Activated T-helper 17 cell treated with anti-CD3 and anti-CD28 coated beads, Interleukin-2, amount 50 U/mL, for 72 hours (primary cell): ENCODE measurements at regions not wholly inside any gene's neighbourhood (a gene's known extent, or its start where the extent isn't known, plus 50 kb on each side); places are given as distances from the start of the nearest gene placed in this dataset.
"Not testable (repeated sequence)": the region's sequence is repeated elsewhere in the genome, so short reads cannot be mapped to it uniquely, and the experiment has no call there.

ENCODE experiments used
- ATAC-seq: fragments of 150-1000 bp; cut with Tn5 transposase; replicated peaks from 2 replicates; pipeline ENCODE4 v1.10.0; 2021; ENCODE audit warnings: mild to moderate bottlenecking, moderate library complexity
- H3K27ac Mint-ChIP-seq: one replicate; pipeline ENCODE4 v1.8.0; 2022; ENCODE audit warnings: mixed read lengths
- H3K27me3 Mint-ChIP-seq: one replicate; pipeline ENCODE4 v1.8.0; 2022; ENCODE audit warnings: mixed read lengths
- H3K36me3 Mint-ChIP-seq: one replicate; pipeline ENCODE4 v1.8.0; 2022; ENCODE audit warnings: low read depth, mild to moderate bottlenecking, mixed read lengths
- H3K4me1 Mint-ChIP-seq: one replicate; pipeline ENCODE4 v1.8.0; 2022; ENCODE audit warnings: mixed read lengths
- H3K4me3 Mint-ChIP-seq: one replicate; pipeline ENCODE4 v1.8.0; 2022; ENCODE audit warnings: mild to moderate bottlenecking, mixed read lengths
- H3K9me3 Mint-ChIP-seq: one replicate; pipeline ENCODE4 v1.8.0; 2022; ENCODE audit warnings: mixed read lengths

- not testable (repeated sequence) for ATAC-seq, H3K27ac Mint-ChIP-seq, H3K4me3 Mint-ChIP-seq, H3K27me3 Mint-ChIP-seq, H3K9me3 Mint-ChIP-seq, H3K36me3 Mint-ChIP-seq, H3K4me1 Mint-ChIP-seq
Measured at GRCh38 chr1:120262791-120263751, 86.8 kb upstream of the SEC22B start.

- not testable (repeated sequence) for H3K27ac Mint-ChIP-seq, H3K27me3 Mint-ChIP-seq, ATAC-seq, H3K36me3 Mint-ChIP-seq, H3K9me3 Mint-ChIP-seq, H3K4me1 Mint-ChIP-seq, H3K4me3 Mint-ChIP-seq
Measured at GRCh38 chr1:120257778-120258105, 81.4 kb upstream of the SEC22B start.

DNA sequence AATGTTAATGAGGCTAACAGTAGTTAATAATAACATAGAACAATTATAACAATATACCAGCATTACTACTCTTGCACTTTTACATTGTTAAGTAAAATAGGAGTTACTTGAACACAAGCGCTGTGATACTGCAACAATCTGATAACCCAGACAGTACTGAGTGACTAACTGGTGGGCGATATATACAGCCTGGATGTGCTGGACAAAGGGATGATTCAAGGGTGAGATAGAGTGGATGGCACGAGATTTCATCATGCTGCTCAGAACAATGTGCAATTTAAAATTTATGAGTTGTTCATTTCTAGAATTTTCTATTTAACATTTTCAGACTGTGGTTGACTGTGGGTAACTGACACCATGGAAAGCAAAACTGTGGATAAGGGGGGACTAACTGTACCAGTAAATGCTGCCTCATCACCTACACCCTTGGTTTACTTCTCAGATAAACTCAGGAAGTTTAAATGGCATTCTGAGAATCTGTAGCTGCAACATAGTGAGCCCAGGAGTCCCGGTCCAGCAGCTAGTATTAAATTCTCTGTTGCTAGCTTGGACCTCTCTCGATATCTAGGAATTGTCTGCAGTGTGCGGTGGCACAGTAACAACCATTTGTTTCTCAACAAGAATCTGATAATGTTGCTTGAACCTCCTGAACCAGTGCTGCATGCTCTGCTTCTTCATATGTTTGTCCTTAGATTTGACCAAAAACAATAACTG, 80.9 kb upstream of the SEC22B start:
- H3K9me3 Mint-ChIP-seq, H3K27ac Mint-ChIP-seq, H3K4me1 Mint-ChIP-seq, H3K36me3 Mint-ChIP-seq, H3K27me3 Mint-ChIP-seq, H3K4me3 Mint-ChIP-seq: not testable (repeated sequence)
- ATAC-seq = peak; percentile 66

- not testable (repeated sequence) for H3K4me1 Mint-ChIP-seq, H3K27ac Mint-ChIP-seq, H3K4me3 Mint-ChIP-seq, H3K27me3 Mint-ChIP-seq, ATAC-seq, H3K36me3 Mint-ChIP-seq, H3K9me3 Mint-ChIP-seq
Measured at GRCh38 chr1:120250756-120251155, 74.4 kb upstream of the SEC22B start.

- not testable (repeated sequence) for H3K9me3 Mint-ChIP-seq, H3K36me3 Mint-ChIP-seq, H3K27ac Mint-ChIP-seq, ATAC-seq, H3K4me1 Mint-ChIP-seq, H3K4me3 Mint-ChIP-seq, H3K27me3 Mint-ChIP-seq
Measured at GRCh38 chr1:120248726-120249427, 72.6 kb upstream of the SEC22B start.

GRCh38 chr1:120248203-120248602, 71.9 kb upstream of the SEC22B start:
- H3K27ac Mint-ChIP-seq, H3K4me3 Mint-ChIP-seq, H3K4me1 Mint-ChIP-seq, H3K9me3 Mint-ChIP-seq, ATAC-seq, H3K36me3 Mint-ChIP-seq, H3K27me3 Mint-ChIP-seq: not testable (repeated sequence)

DNA sequence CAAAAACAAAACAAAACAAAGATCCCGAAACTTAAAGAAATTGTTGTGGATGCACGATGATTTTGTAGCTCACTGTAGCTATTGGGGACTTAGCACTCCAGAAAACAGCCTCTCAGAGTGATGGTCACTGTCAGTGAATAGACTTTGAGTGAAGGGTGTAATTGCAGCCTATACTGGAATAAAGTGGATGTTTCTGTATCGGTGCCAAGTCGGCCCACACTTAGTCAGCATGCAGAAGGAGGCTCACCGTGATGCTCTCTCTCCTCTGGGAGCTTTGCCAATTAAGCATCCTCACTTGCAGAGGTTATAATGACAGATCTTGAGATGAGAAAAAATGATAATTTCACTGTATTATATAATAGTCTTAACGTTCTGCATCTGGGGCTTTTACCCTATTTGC, 67.5 kb upstream of the SEC22B start:
- not testable (repeated sequence) for H3K9me3 Mint-ChIP-seq, H3K4me1 Mint-ChIP-seq, H3K27me3 Mint-ChIP-seq, H3K27ac Mint-ChIP-seq, H3K4me3 Mint-ChIP-seq, ATAC-seq, H3K36me3 Mint-ChIP-seq

- H3K4me3 Mint-ChIP-seq, H3K36me3 Mint-ChIP-seq, H3K27ac Mint-ChIP-seq, H3K27me3 Mint-ChIP-seq, H3K4me1 Mint-ChIP-seq, H3K9me3 Mint-ChIP-seq, ATAC-seq: not testable (repeated sequence)
Measured at GRCh38 chr1:120242582-120242981, 66.3 kb upstream of the SEC22B start.

GRCh38 chr1:120241868-120242267, 65.5 kb upstream of the SEC22B start:
- H3K27me3 Mint-ChIP-seq, H3K9me3 Mint-ChIP-seq, H3K4me3 Mint-ChIP-seq, H3K4me1 Mint-ChIP-seq, H3K36me3 Mint-ChIP-seq, H3K27ac Mint-ChIP-seq, ATAC-seq: not testable (repeated sequence)

- not testable (repeated sequence) for H3K4me3 Mint-ChIP-seq
Measured at GRCh38 chr1:120240181-120240580, 63.9 kb upstream of the SEC22B start.

GRCh38 chr1:120239351-120239750, 63.0 kb upstream of the SEC22B start:
- H3K27me3 Mint-ChIP-seq, H3K4me3 Mint-ChIP-seq, H3K36me3 Mint-ChIP-seq, H3K9me3 Mint-ChIP-seq, H3K4me1 Mint-ChIP-seq, H3K27ac Mint-ChIP-seq: not testable (repeated sequence)
- peak; percentile 45 for ATAC-seq

More at GRCh38 chr1:120240181-120240580, 63.9 kb upstream of the SEC22B start:
- not testable (repeated sequence) for H3K27me3 Mint-ChIP-seq, H3K9me3 Mint-ChIP-seq, H3K36me3 Mint-ChIP-seq, H3K4me1 Mint-ChIP-seq, H3K27ac Mint-ChIP-seq
- peak; percentile 50 for ATAC-seq

GRCh38 chr1:120238867-120239266, 62.5 kb upstream of the SEC22B start:
- not testable (repeated sequence) for H3K4me3 Mint-ChIP-seq, H3K27me3 Mint-ChIP-seq, H3K4me1 Mint-ChIP-seq, H3K36me3 Mint-ChIP-seq, H3K9me3 Mint-ChIP-seq, H3K27ac Mint-ChIP-seq
- ATAC-seq = peak; percentile 81

DNA sequence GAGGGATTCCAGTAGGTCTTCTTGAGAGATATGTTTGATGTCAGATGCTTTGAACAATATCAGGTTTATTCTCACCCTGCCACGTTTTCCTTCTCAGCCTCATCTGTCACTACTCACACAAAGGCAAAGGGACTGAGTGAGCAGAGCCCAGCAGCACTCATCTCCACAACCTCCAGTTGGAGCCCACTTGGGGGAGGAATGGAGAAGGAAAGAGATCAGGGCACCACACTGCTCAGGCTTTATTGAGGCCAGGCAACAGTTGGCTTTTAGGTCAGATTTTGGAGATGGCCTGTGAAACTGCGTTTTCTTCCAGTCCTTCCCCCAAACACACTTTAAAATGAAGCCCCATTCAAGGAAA, 57.3 kb upstream of the SEC22B start:
- H3K9me3 Mint-ChIP-seq, H3K36me3 Mint-ChIP-seq, H3K4me1 Mint-ChIP-seq, H3K27me3 Mint-ChIP-seq, ATAC-seq, H3K4me3 Mint-ChIP-seq, H3K27ac Mint-ChIP-seq: not testable (repeated sequence)

DNA sequence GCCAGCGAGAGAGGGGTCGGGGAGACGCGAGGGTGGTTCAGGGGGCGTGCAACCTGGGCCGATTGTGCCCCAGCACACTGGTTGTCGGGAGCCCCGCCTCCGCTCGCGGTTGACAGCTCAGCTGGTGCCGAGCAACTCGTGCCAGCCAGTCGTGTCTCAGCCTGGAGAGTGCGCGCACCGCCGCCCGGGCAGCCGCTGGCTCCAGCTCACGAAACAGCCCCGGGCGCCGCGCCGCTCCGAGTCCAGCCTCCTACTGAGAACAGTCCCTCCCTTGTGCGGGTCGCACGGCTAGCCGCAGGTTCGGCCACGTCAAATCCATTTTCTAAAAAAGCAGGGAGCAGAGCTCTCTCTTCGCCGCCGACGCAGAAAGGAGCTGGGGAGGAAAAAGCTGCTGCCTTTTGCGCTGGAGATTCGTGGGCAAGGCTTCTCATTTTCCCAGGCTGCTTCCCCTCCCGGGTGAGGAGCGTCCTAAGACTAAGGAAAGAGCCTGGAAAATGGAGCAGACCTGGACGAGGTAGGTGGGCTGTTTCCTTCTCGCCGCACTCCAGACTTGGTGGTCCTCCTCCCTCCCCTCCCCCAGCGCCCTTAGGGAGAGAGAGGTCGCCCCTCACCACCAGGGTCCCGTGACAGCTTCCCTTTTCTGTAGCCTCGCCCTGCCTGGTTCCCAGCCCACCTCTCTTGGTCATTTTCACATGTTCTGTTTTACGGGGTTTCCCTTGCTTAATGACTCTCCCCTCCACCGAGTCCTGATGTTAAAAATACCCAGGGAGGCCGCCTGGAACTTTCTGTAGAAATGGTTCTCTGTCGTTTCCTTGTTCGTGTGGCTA, 56.7 kb upstream of the SEC22B start:
- not testable (repeated sequence) for H3K27ac Mint-ChIP-seq, H3K36me3 Mint-ChIP-seq, H3K4me3 Mint-ChIP-seq, H3K4me1 Mint-ChIP-seq, H3K27me3 Mint-ChIP-seq, H3K9me3 Mint-ChIP-seq
- peak; percentile 93 for ATAC-seq
